Activated CD4-positive, alpha-beta T cell treated with anti-CD3 and anti-CD28 coated beads, Interleukin-2, amount 10 ng/mL, durations not matched to agents 7 days and 5 days (primary cell): ENCODE measurements at regions not wholly inside any gene's neighbourhood (a gene's known extent, or its start where the extent isn't known, plus 50 kb on each side); places are given as distances from the start of the nearest gene placed in this dataset.
A peak's percentile ranks its signal among the peaks of the same experiment; 100 is the strongest.
"Not testable (repeated sequence)": the region's sequence is repeated elsewhere in the genome, so short reads cannot be mapped to it uniquely, and the experiment has no call there.

Experiments used
- CTCF ChIA-PET: fragments of 350-600 bp; sonication (Branson Sonifier 250); formaldehyde crosslinking; loops from one replicate; lab custom pipeline; 2021; ENCODE audit warnings: antibody characterized with exemption; lab: Charles Lee
- POLR2A ChIA-PET: fragments of 350-600 bp; sonication (Branson Sonifier 250); formaldehyde crosslinking; loops from one replicate; lab custom pipeline; 2021; ENCODE audit warnings: antibody characterized with exemption; lab: Charles Lee
- DNase-seq: peaks from one replicate; pipeline ENCODE4 v3.0.0-alpha.2; 2020
- H3K27ac Mint-ChIP-seq: one replicate; pipeline ENCODE4 v1.8.0; 2021; ENCODE audit warnings: mild to moderate bottlenecking, moderate library complexity, mixed read lengths
- H3K27me3 Mint-ChIP-seq: one replicate; pipeline ENCODE4 v1.8.0; 2021; ENCODE audit warnings: mixed read lengths
- H3K36me3 Mint-ChIP-seq: one replicate; pipeline ENCODE4 v1.8.0; 2021; ENCODE audit warnings: low read depth, mixed read lengths
- H3K4me1 Mint-ChIP-seq: one replicate; pipeline ENCODE4 v1.8.0; 2021; ENCODE audit warnings: mixed read lengths
- H3K4me3 Mint-ChIP-seq: one replicate; pipeline ENCODE4 v1.8.0; 2021; ENCODE audit warnings: mild to moderate bottlenecking, moderate library complexity, mixed read lengths
- H3K9me3 Mint-ChIP-seq: one replicate; pipeline ENCODE4 v1.8.0; 2021; ENCODE audit warnings: mixed read lengths

DNA sequence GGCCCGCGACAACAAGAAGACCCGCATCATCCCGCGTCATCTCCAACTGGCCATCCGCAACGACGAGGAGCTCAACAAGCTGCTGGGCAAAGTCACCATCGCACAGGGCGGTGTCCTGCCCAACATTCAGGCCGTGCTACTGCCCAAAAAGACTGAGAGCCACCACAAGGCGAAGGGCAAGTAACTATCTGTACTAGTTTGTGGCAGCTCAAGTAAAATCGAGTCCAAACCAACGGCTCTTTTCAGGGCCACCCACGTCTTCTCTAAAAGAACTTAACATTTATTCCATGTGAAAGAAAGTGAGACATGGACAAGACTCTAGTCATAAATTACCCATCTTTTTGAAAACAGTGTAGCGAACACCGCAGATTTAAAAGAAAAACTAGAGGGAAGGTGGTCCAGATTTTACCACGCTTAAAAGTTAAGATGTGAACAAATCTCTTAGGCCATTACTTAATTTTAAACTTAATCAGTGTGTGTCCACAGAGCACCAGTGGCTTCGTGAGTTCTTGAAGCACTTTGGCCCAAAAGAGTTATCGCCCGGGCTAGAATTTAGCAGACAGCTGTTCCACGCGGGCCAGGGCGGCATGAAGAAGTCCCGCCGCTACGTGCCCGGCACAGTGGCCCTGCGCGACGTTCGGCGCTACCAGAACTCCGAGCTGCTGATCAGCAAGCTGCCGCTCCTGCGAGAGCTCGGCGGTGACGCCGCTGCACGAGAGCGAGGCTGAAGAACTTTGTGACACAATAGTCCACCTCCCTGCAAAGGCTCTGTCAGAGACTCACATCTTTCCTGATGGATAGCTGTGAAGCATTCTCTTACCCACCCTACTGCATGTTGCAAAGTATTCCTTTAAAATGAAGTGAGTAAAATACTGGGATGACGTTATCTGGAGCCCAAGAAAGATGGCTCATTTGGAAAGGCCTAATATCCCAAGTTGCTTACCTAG, 113.9 kb upstream of the PRSS16 start:
- no peak overlapping the region for H3K27ac Mint-ChIP-seq
- peak; percentile 85 for DNase-seq
- H3K27me3 Mint-ChIP-seq: no peaks in the 10 kb centered on the region
- peaks cover 18% of the 10 kb centered on the region for H3K36me3 Mint-ChIP-seq
- H3K4me1 Mint-ChIP-seq: peaks cover 66% of the 10 kb centered on the region
- H3K4me3 Mint-ChIP-seq: no peak overlapping the region
- ChIA-PET POLR2A (interaction anchor here (0.6 to 5.1 kb wide), 22 partner anchors 13 to 1102 kb away, joined by 3 to 232 read pairs (median 10); a partner anchor contains a TSS), CTCF (interaction anchor here (0.6 to 3.0 kb wide), 13 partner anchors 11 to 1903 kb away, joined by 3 to 18 read pairs (median 4); a partner anchor contains a TSS)
- H3K9me3 Mint-ChIP-seq: no peaks in the 10 kb centered on the region

- Mint-ChIP-seq H3K9me3 (no peaks in the 10 kb centered on the region), H3K27me3 (no peaks in the 10 kb centered on the region), H3K4me3 (no peak overlapping the region), H3K4me1 (peaks cover 61% of the 10 kb centered on the region), H3K27ac (no peak overlapping the region), H3K36me3 (peaks cover 23% of the 10 kb centered on the region)
- CTCF ChIA-PET: interaction anchor here (0.6 kb wide), 2 partner anchors 36 to 714 kb away, joined by 3 read pairs; no protein-coding TSS in a partner anchor
- POLR2A ChIA-PET: interaction anchor here (0.7 kb wide), 3 partner anchors 731 to 862 kb away, joined by 3 to 5 read pairs (median 3); a partner anchor contains a TSS
- no peak for DNase-seq
Measured at GRCh38 chr6:27135087-27135657, 112.3 kb upstream of the PRSS16 start.

DNA sequence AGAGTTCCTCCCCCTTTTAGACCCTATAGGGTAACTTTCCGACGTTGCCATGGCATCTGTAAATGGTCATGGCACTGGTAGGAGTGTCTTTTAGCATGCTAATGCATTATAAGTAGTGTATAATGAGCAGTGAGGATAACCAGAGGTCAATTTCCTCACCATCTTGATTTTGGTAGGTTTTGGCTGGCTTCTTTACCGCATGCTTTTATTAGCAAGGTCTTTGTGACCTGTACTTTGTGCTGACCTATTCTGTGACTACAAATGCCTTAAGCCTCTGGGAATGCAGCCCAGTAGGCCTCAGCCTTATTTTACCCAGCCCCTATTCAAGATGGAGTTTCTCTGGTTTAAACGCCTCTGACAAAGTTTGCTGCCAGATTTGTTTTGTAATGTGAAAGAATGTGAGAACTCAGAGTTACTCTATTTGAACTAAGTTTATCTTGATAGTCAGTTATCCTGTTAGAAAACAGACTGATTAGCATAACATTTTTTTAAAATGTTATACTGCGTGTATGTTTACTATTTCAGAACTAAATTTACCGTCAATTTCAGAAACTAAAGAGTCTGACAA, 111.3 kb upstream of the PRSS16 start:
- Mint-ChIP-seq H3K27me3 (no peaks in the 10 kb centered on the region), H3K4me1 (peaks cover 59% of the 10 kb centered on the region), H3K36me3 (peaks cover 23% of the 10 kb centered on the region), H3K4me3 (no peak overlapping the region), H3K27ac (peak overlapping the region; percentile 33), H3K9me3 (no peaks in the 10 kb centered on the region)
- POLR2A ChIA-PET: no interaction called here
- CTCF ChIA-PET: interaction anchor here (1.4 kb wide), 1 partner anchor 11 kb away, joined by 3 read pairs; a partner anchor contains a TSS
- no peak for DNase-seq

DNA sequence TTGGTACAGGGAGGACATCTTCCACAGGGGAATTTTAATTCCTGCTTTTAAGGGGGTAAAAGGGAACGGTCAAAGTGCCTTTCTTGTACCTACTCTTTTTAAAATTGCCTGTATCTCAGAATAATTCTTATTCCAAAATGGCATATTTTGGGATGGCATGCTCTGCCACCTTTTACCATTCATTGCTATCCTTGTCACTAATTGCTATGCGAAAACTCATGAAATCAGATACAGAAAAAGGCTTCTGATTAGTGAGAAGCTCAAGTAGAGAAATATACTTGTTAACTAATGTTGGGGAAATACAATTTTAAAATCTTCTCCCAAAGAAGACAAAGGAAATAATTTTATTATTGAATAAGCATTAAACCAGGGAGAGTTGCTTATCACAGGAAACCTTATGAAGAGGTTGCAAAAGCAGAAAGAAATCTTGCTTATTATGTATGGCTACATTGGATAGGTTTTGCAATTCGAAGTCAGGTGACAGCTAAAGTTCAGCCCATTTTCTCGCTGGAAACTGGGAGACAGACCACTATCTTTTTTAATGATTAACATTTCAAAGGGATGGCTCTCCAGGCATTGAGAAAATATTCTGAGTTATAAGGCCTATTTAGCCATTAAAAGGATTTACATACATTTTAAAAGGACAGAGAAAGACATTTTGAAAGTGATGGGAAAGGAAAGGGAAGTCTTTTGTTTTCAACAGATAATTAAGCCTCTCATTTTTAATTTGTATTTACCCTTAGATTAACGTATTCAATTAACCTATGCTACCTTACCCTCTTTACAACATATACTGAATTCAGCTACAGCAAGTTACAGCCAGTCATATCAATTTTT, 110.3 kb upstream of the PRSS16 start:
- Mint-ChIP-seq H3K27me3 (no peaks in the 10 kb centered on the region), H3K36me3 (peaks cover 29% of the 10 kb centered on the region), H3K4me3 (no peak overlapping the region), H3K4me1 (peaks cover 65% of the 10 kb centered on the region), H3K27ac (peak overlapping the region; percentile 36), H3K9me3 (no peaks in the 10 kb centered on the region)
- CTCF ChIA-PET: interaction anchor here (1.4 kb wide), 1 partner anchor 10 kb away, joined by 3 read pairs; a partner anchor contains a TSS
- DNase-seq: no peak
- POLR2A ChIA-PET: no interaction called here

- CTCF ChIA-PET: interaction anchor here (0.7 to 1.1 kb wide), 2 partner anchors 11 to 616 kb away, joined by 4 read pairs; no protein-coding TSS in a partner anchor
- no peak for DNase-seq
- H3K27me3 Mint-ChIP-seq: no peaks in the 10 kb centered on the region
- peak overlapping the region; percentile 99 for H3K27ac Mint-ChIP-seq
- peaks cover 63% of the 10 kb centered on the region for H3K4me1 Mint-ChIP-seq
- H3K9me3 Mint-ChIP-seq: no peaks in the 10 kb centered on the region
- POLR2A ChIA-PET: interaction anchor here (0.5 to 1.7 kb wide), 6 partner anchors 9 to 981 kb away, joined by 3 to 19 read pairs (median 4); a partner anchor contains a TSS
- H3K36me3 Mint-ChIP-seq: peaks cover 31% of the 10 kb centered on the region
- H3K4me3 Mint-ChIP-seq: peak overlapping the region; percentile 96
Measured at GRCh38 chr6:27138406-27138805, 109.1 kb upstream of the PRSS16 start.

DNA sequence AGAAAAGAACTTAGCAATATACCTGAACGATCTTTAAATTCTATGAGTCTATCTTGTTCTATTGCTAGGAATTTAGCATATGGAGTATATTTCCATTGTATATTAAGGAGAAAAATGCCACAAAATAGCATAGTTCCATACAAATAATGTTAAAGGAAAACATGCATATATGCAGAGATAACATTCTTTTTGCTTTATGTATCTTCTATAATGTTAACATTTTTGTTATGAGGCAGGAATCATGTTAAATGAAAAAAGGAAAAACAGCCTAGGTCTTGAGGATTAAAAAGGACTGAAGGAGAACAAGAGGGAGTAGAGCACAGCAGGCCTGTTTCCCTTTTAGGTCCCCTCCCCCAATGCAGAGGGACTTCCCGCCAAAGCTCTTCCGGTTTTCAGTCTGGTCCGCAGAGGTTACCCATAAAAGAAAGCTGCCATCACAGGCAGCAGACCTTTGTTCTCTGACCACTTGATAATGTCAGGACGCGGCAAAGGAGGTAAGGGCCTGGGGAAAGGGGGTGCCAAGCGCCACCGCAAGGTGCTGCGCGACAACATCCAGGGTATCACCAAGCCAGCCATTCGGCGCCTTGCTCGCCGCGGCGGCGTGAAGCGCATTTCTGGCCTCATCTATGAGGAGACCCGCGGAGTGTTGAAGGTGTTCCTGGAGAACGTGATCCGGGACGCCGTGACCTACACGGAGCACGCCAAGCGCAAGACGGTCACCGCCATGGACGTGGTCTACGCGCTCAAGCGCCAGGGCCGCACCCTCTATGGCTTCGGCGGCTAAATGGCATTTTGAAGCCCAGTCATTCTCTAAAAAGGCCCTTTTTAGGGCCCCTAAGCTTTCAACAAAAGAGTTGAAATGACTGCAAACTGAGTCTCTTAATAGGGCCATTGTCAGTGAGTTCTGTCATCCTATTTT, 108.4 kb upstream of the PRSS16 start:
- POLR2A ChIA-PET: interaction anchor here (0.5 to 1.7 kb wide), 11 partner anchors 8 to 1107 kb away, joined by 3 to 19 read pairs (median 4); a partner anchor contains a TSS
- peaks cover 63% of the 10 kb centered on the region for H3K4me1 Mint-ChIP-seq
- peaks cover 31% of the 10 kb centered on the region for H3K36me3 Mint-ChIP-seq
- H3K4me3 Mint-ChIP-seq: peak overlapping the region; percentile 96
- peak overlapping the region; percentile 99 for H3K27ac Mint-ChIP-seq
- no peaks in the 10 kb centered on the region for H3K9me3 Mint-ChIP-seq
- H3K27me3 Mint-ChIP-seq: no peaks in the 10 kb centered on the region
- CTCF ChIA-PET: interaction anchor here (1.1 kb wide), 1 partner anchor 12 kb away, joined by 4 read pairs; no protein-coding TSS in a partner anchor
- DNase-seq: peak; percentile 82

DNA sequence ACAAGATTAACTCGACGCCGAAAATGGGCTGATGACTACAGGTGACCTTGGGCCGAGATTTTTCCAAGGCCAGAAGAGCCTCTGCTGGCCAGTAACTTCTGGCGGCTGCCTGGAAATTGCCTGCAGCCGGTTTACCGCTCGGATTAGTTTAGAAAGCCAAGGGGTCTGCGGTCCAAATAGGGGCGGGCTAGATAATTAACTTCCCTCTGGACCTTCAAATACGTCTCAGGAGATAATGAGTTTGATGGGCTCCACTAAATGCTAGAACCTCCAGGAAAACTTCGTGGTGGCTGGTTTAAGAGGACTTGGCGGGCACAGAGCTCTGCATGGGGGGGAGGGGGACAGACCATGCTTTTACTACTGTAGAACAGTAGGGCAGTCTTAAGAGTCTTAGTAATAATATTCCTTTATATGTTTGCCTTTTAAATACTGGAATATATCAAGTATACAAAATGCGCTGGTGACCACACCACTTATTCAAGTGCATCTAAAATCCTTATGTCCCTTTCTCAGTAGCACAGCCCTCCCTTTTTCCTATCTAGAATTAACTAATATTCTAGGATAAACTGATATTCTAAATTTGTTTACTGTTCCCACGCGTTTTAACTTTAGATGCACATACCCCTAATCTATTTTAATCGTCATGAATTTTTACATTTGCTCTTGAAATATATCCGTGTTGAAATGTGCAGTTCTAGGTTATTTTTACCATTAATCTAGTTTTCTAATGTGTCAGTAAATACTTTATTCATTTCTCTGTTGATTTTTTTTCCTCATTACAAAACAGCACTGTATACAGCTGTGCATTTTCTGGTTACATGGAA, 107.5 kb upstream of the PRSS16 start:
- H3K36me3 Mint-ChIP-seq: peaks cover 34% of the 10 kb centered on the region
- peak; percentile 36 for DNase-seq
- no peaks in the 10 kb centered on the region for H3K27me3 Mint-ChIP-seq
- H3K4me3 Mint-ChIP-seq: peak overlapping the region; percentile 96
- CTCF ChIA-PET: interaction anchor here (1.0 kb wide), 1 partner anchor 26 kb away, joined by 6 read pairs; no protein-coding TSS in a partner anchor
- POLR2A ChIA-PET: interaction anchor here (0.6 to 1.7 kb wide), 5 partner anchors 670 to 1108 kb away, joined by 3 to 14 read pairs (median 4); a partner anchor contains a TSS
- peaks cover 60% of the 10 kb centered on the region for H3K4me1 Mint-ChIP-seq
- no peaks in the 10 kb centered on the region for H3K9me3 Mint-ChIP-seq
- peak overlapping the region; percentile 99 for H3K27ac Mint-ChIP-seq

DNA sequence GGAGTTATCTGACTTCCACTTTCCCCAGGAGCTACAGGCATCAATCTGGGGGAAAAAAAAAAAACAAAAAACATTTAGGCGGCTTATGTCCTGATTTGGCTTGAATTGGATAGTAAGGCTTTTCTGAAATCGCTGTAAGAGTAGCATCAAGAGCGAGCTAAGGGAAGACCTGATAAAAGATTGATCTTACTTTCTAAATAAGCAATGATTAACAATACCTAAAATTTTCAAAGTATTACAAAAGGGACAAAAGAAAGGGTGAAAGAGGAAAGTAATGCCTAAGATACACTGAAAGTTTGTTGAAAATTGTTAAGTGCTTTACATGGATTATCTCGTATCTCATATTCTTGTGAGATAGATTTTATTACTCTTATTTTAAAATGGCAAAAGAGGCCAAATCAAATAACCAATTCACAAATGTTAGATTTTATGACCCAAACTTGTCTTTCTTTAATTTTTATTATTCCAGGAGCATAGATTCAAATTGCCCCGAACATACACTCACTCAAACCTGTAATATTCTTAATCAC, 106.4 kb upstream of the PRSS16 start:
- POLR2A ChIA-PET: interaction anchor here (0.6 to 1.7 kb wide), 4 partner anchors 669 to 725 kb away, joined by 3 to 14 read pairs (median 4); a partner anchor contains a TSS

DNA sequence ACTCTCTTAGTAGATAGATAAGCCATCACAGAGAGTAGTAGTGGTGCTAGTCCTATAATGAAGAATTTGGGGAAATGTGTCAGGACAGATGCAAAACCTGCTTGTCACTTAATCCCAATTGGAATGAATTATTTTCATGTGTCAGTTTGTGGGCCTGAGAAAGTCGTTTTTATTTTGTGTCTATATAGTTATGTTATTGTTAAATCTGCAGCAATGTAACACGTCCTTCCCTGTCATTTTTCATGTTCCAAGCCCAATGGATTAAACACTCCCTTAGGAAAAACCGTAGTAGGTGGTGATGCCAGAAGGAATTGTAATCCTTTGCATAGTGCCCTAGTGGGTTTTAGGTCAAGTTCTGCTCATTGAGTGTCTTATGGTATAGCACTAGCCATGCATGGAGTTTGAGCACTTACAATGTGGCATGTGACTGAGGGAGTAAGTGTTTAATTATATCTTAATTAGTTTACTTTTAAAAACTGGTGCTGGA, 105.9 kb upstream of the PRSS16 start:
- Mint-ChIP-seq H3K4me1 (peaks cover 49% of the 10 kb centered on the region), H3K9me3 (no peaks in the 10 kb centered on the region)

More for the DNA sequence above, 106.4 kb upstream of the PRSS16 start:
- H3K27me3 Mint-ChIP-seq: no peaks in the 10 kb centered on the region
- no peaks in the 10 kb centered on the region for H3K9me3 Mint-ChIP-seq
- H3K4me1 Mint-ChIP-seq: peaks cover 53% of the 10 kb centered on the region
- CTCF ChIA-PET: interaction anchor here (1.0 kb wide), 1 partner anchor 25 kb away, joined by 6 read pairs; no protein-coding TSS in a partner anchor
- DNase-seq: no peak
- H3K36me3 Mint-ChIP-seq: peaks cover 34% of the 10 kb centered on the region
- peak overlapping the region; percentile 99 for H3K27ac Mint-ChIP-seq
- H3K4me3 Mint-ChIP-seq: peak overlapping the region; percentile 96

GRCh38 chr6:27143020-27143388, 104.5 kb upstream of the PRSS16 start:
- peaks cover 26% of the 10 kb centered on the region for H3K36me3 Mint-ChIP-seq
- POLR2A ChIA-PET: interaction anchor here (0.6 to 7.5 kb wide), 4 partner anchors 11 to 1117 kb away, joined by 3 to 232 read pairs (median 8); a partner anchor contains a TSS
- H3K27ac Mint-ChIP-seq: peak overlapping the region; percentile 42
- DNase-seq, CTCF ChIA-PET, H3K4me3 Mint-ChIP-seq, H3K27me3 Mint-ChIP-seq, H3K9me3 Mint-ChIP-seq: not testable (repeated sequence)
- peaks cover 40% of the 10 kb centered on the region for H3K4me1 Mint-ChIP-seq

More for the DNA sequence above, 105.9 kb upstream of the PRSS16 start:
- DNase-seq: no peak
- H3K4me3 Mint-ChIP-seq: peak overlapping the region; percentile 96
- ChIA-PET CTCF (no interaction called here), POLR2A (interaction anchor here (0.6 to 0.7 kb wide), 3 partner anchors 673 to 725 kb away, joined by 3 to 4 read pairs (median 3); a partner anchor contains a TSS)
- no peaks in the 10 kb centered on the region for H3K27me3 Mint-ChIP-seq
- H3K27ac Mint-ChIP-seq: peak overlapping the region; percentile 99
- peaks cover 30% of the 10 kb centered on the region for H3K36me3 Mint-ChIP-seq
